AG09319 (cell line): ENCODE measurements at regions not wholly inside any gene's neighbourhood (a gene's known extent, or its start where the extent isn't known, plus 50 kb on each side); places are given as distances from the start of the nearest gene placed in this dataset.

Source experiments
- DNase-seq: peaks from one replicate; pipeline ENCODE4 v3.0.0-alpha.2; 2010; ENCODE audit warnings: low read depth; ENCODE audit errors: extremely low read depth
- CTCF ChIP-seq: IDR thresholded peaks from 2 replicates; pipeline ENCODE4 v1.5.1; 2011; ENCODE audit warnings: low read depth, mild to moderate bottlenecking, inconsistent platforms, low read length, moderate library complexity

- no peak for DNase-seq
- TF ChIP-seq CTCF: no peak
These were observed 57.9 kb upstream of the LRFN2 start for GRCh38 chr6:40645043-40645442.

- DNase-seq: no peak
- TF ChIP-seq CTCF: no peak
These were observed 55.7 kb upstream of the LRFN2 start for GRCh38 chr6:40642837-40643236.

GRCh38 chr6:40642190-40642589 lies 55.0 kb upstream of the LRFN2 start:
- TF ChIP-seq CTCF: no peak
- DNase-seq: no peak

GRCh38 chr6:40640599-40641227 lies 53.5 kb upstream of the LRFN2 start:
- no peak for TF ChIP-seq CTCF
- no peak for DNase-seq
